ENCODE measurements at regions not wholly inside any gene's neighbourhood (a gene's known extent, or its start where the extent isn't known, plus 50 kb on each side); places are given as distances from the start of the nearest gene placed in this dataset.

GRCh38 chr3:40996827-40997710, 202.2 kb upstream of the CTNNB1 start:
- peaks cover 4% of the 10 kb centered on the region for H3K4me1 ChIP-seq (ENCODE audit: insufficient read depth, low read length)
- intact Hi-C loops (cut with micrococcal nuclease): no loop called here

GRCh38 chr3:40997711-40998519, 201.4 kb upstream of the CTNNB1 start:
- H3K4me1 Mint-ChIP-seq: peaks cover 5 to 12% (median 6%) of the 10 kb centered on the region in 4 donors
- Histone ChIP-seq H3K9me3 (ENCODE audit: control insufficient read depth in 1 of 2, low read length in 2 of 2) (no peaks in the 10 kb centered on the region), H3K27ac (ENCODE audit: low read depth, low read length) (no peak overlapping the region), H3K4me3 (ENCODE audit: low read length in 2 of 2) (no peak overlapping the region), H3K36me3 (ENCODE audit: insufficient read depth, low read length) (no peaks in the 10 kb centered on the region), H3K27me3 (ENCODE audit: insufficient read depth, low read length) (no peaks in the 10 kb centered on the region), H3K4me1 (ENCODE audit: insufficient read depth, low read length) (peaks cover 10% of the 10 kb centered on the region)
- ChIA-PET POLR2A (ENCODE audit: partially characterized antibody) (no interaction called here), CTCF (ENCODE audit: partially characterized antibody) (no interaction called here)
- H3K27ac Mint-ChIP-seq: no peak overlapping the region
- H3K9me3 Mint-ChIP-seq: no peaks in the 10 kb centered on the region
- no peaks in the 10 kb centered on the region for H3K36me3 Mint-ChIP-seq
- intact Hi-C loops (cut with micrococcal nuclease): no loop called here
- DNase-seq: no peak
- no peak overlapping the region for H3K4me3 Mint-ChIP-seq
- peaks cover 0 to 5% of the 10 kb centered on the region in 2 donors for H3K27me3 Mint-ChIP-seq

More at GRCh38 chr3:40996827-40997710, 202.2 kb upstream of the CTNNB1 start:
- Mint-ChIP-seq H3K4me1 (peaks cover 1 to 5% (median 1%) of the 10 kb centered on the region in 4 donors), H3K36me3 (no peaks in the 10 kb centered on the region), H3K27ac (no peak overlapping the region), H3K9me3 (no peaks in the 10 kb centered on the region), H3K27me3 (peaks cover 0 to 5% of the 10 kb centered on the region in 2 donors), H3K4me3 (no peak overlapping the region)
- ChIA-PET CTCF (ENCODE audit: partially characterized antibody) (no interaction called here), POLR2A (ENCODE audit: partially characterized antibody) (no interaction called here)
- H3K36me3 ChIP-seq (ENCODE audit: insufficient read depth, low read length): no peaks in the 10 kb centered on the region
- DNase-seq: no peak
- no peak overlapping the region for H3K4me3 ChIP-seq (ENCODE audit: low read length in 2 of 2)
- no peak overlapping the region for H3K27ac ChIP-seq (ENCODE audit: low read depth, low read length)
- H3K9me3 ChIP-seq (ENCODE audit: control insufficient read depth in 1 of 2, low read length in 2 of 2): no peaks in the 10 kb centered on the region
- no peaks in the 10 kb centered on the region for H3K27me3 ChIP-seq (ENCODE audit: insufficient read depth, low read length)

GRCh38 chr3:40999682-41000081, 199.6 kb upstream of the CTNNB1 start:
- H3K4me3 ChIP-seq (ENCODE audit: low read length in 2 of 2): no peak overlapping the region
- H3K9me3 ChIP-seq (ENCODE audit: control insufficient read depth in 1 of 2, low read length in 2 of 2): no peaks in the 10 kb centered on the region
- H3K4me1 ChIP-seq (ENCODE audit: insufficient read depth, low read length): peaks cover 10% of the 10 kb centered on the region
- no peaks in the 10 kb centered on the region for H3K36me3 ChIP-seq (ENCODE audit: insufficient read depth, low read length)
- Mint-ChIP-seq H3K4me1 (peaks cover 5 to 12% (median 6%) of the 10 kb centered on the region in 4 donors), H3K36me3 (no peaks in the 10 kb centered on the region), H3K4me3 (no peak overlapping the region), H3K27ac (no peak overlapping the region), H3K9me3 (no peaks in the 10 kb centered on the region), H3K27me3 (peaks cover 0 to 5% of the 10 kb centered on the region in 2 donors)
- POLR2A ChIA-PET (ENCODE audit: partially characterized antibody): no interaction called here
- no peak for DNase-seq
- intact Hi-C loops (cut with micrococcal nuclease): no loop called here
- no peak overlapping the region for H3K27ac ChIP-seq (ENCODE audit: low read depth, low read length)
- CTCF ChIA-PET (ENCODE audit: partially characterized antibody): no interaction called here
- H3K27me3 ChIP-seq (ENCODE audit: insufficient read depth, low read length): no peaks in the 10 kb centered on the region

- Mint-ChIP-seq H3K4me3 (no peak overlapping the region), H3K9me3 (peaks cover 0 to 2% (median 0%) of the 10 kb centered on the region in 8 donors), H3K27ac (no peak overlapping the region), H3K4me1 (peaks cover 5 to 12% (median 6%) of the 10 kb centered on the region in 4 donors), H3K27me3 (peaks cover 0 to 5% of the 10 kb centered on the region in 2 donors), H3K36me3 (no peaks in the 10 kb centered on the region)
- Histone ChIP-seq H3K36me3 (ENCODE audit: insufficient read depth, low read length) (no peaks in the 10 kb centered on the region), H3K4me3 (ENCODE audit: low read length in 2 of 2) (no peak overlapping the region), H3K27me3 (ENCODE audit: insufficient read depth, low read length) (no peaks in the 10 kb centered on the region), H3K4me1 (ENCODE audit: insufficient read depth, low read length) (peaks cover 10% of the 10 kb centered on the region), H3K9me3 (ENCODE audit: control insufficient read depth in 1 of 2, low read length in 2 of 2) (no peaks in the 10 kb centered on the region), H3K27ac (ENCODE audit: low read depth, low read length) (no peak overlapping the region)
- intact Hi-C loops (cut with micrococcal nuclease): no loop called here
- ChIA-PET POLR2A (ENCODE audit: partially characterized antibody) (no interaction called here), CTCF (ENCODE audit: partially characterized antibody) (no interaction called here)
- no peak for DNase-seq
Measured at GRCh38 chr3:41000471-41000870, 198.8 kb upstream of the CTNNB1 start.

- Histone ChIP-seq H3K4me3 (ENCODE audit: low read length in 2 of 2) (no peak overlapping the region), H3K36me3 (ENCODE audit: insufficient read depth, low read length) (no peaks in the 10 kb centered on the region), H3K4me1 (ENCODE audit: insufficient read depth, low read length) (peaks cover 10% of the 10 kb centered on the region), H3K27ac (ENCODE audit: low read depth, low read length) (no peak overlapping the region), H3K27me3 (ENCODE audit: insufficient read depth, low read length) (no peaks in the 10 kb centered on the region), H3K9me3 (ENCODE audit: control insufficient read depth in 1 of 2, low read length in 2 of 2) (no peaks in the 10 kb centered on the region)
- no peak overlapping the region for H3K27ac Mint-ChIP-seq
- peaks cover 0 to 2% (median 0%) of the 10 kb centered on the region in 8 donors for H3K9me3 Mint-ChIP-seq
- ChIA-PET CTCF (ENCODE audit: partially characterized antibody) (no interaction called here), POLR2A (ENCODE audit: partially characterized antibody) (interaction anchor here (1.0 kb wide), 1 partner anchor 198 kb away, joined by 3 read pairs; the partner anchor contains the start of gene CTNNB1)
- H3K4me1 Mint-ChIP-seq: peaks cover 5 to 12% (median 6%) of the 10 kb centered on the region in 4 donors
- no peak for DNase-seq
- no peaks in the 10 kb centered on the region for H3K36me3 Mint-ChIP-seq
- intact Hi-C loops (cut with micrococcal nuclease): no loop called here
- H3K4me3 Mint-ChIP-seq: no peak overlapping the region
- peaks cover 0 to 5% of the 10 kb centered on the region in 2 donors for H3K27me3 Mint-ChIP-seq
Measured at GRCh38 chr3:41001556-41001955, 197.7 kb upstream of the CTNNB1 start.

- H3K36me3 ChIP-seq (ENCODE audit: insufficient read depth, low read length): no peaks in the 10 kb centered on the region
- Mint-ChIP-seq H3K9me3 (peaks cover 0 to 4% (median 0%) of the 10 kb centered on the region in 8 donors), H3K27me3 (peaks cover 4 to 5% of the 10 kb centered on the region in 2 donors), H3K27ac (peak overlapping the region in 2 of 7 donors; percentile 2 to 33), H3K36me3 (no peaks in the 10 kb centered on the region), H3K4me1 (peaks cover 5 to 12% (median 6%) of the 10 kb centered on the region in 4 donors), H3K4me3 (peak overlapping the region in 1 of 8 donors; percentile 14)
- DNase-seq: no peak
- no peak overlapping the region for H3K4me3 ChIP-seq (ENCODE audit: low read length in 2 of 2)
- intact Hi-C loops (cut with micrococcal nuclease): no loop called here
- H3K9me3 ChIP-seq (ENCODE audit: control insufficient read depth in 1 of 2, low read length in 2 of 2): no peaks in the 10 kb centered on the region
- no peak overlapping the region for H3K27ac ChIP-seq (ENCODE audit: low read depth, low read length)
- H3K4me1 ChIP-seq (ENCODE audit: insufficient read depth, low read length): peaks cover 10% of the 10 kb centered on the region
- ChIA-PET CTCF (ENCODE audit: partially characterized antibody) (no interaction called here), POLR2A (ENCODE audit: partially characterized antibody) (interaction anchor here (1.0 kb wide), 1 partner anchor 197 kb away, joined by 3 read pairs; the partner anchor contains the start of gene CTNNB1)
- no peaks in the 10 kb centered on the region for H3K27me3 ChIP-seq (ENCODE audit: insufficient read depth, low read length)
Measured at GRCh38 chr3:41002104-41002503, 197.2 kb upstream of the CTNNB1 start.

- Mint-ChIP-seq H3K27ac (no peak overlapping the region), H3K27me3 (peaks cover 7 to 14% of the 10 kb centered on the region in 2 donors), H3K9me3 (peaks cover 10 to 21% (median 16%) of the 10 kb centered on the region in 8 donors), H3K4me3 (no peak overlapping the region), H3K36me3 (peaks cover 3 to 8% of the 10 kb centered on the region in 2 donors), H3K4me1 (peaks cover under 1 to 4% (median 2%) of the 10 kb centered on the region in 4 donors)
- ChIA-PET POLR2A (ENCODE audit: partially characterized antibody) (no interaction called here), CTCF (ENCODE audit: partially characterized antibody) (no interaction called here)
- DNase-seq: no peak
- no peaks in the 10 kb centered on the region for H3K9me3 ChIP-seq (ENCODE audit: control insufficient read depth in 1 of 2, low read length in 2 of 2)
- no peak overlapping the region for H3K4me3 ChIP-seq (ENCODE audit: low read length in 2 of 2)
- H3K27me3 ChIP-seq (ENCODE audit: insufficient read depth, low read length): no peaks in the 10 kb centered on the region
- H3K36me3 ChIP-seq (ENCODE audit: insufficient read depth, low read length): no peaks in the 10 kb centered on the region
- intact Hi-C loops (cut with micrococcal nuclease): no loop called here
- H3K27ac ChIP-seq (ENCODE audit: low read depth, low read length): no peak overlapping the region
- H3K4me1 ChIP-seq (ENCODE audit: insufficient read depth, low read length): peaks cover 3% of the 10 kb centered on the region
Measured at GRCh38 chr3:41007399-41007798, 191.9 kb upstream of the CTNNB1 start.
